Esophagus mucosa (tissue), 1 donor: ENCODE measurements at regions not wholly inside any gene's neighbourhood (a gene's known extent, or its start where the extent isn't known, plus 50 kb on each side); places are given as distances from the start of the nearest gene placed in this dataset.
"Not testable (repeated sequence)": the region's sequence is repeated elsewhere in the genome, so short reads cannot be mapped to it uniquely, and the experiment has no call there.

Source experiments
- ATAC-seq: fragments of 200-7000 bp; cut with Tn5 transposase; one replicate; pipeline ENCODE4 v1.9.1; 2020
- donor health status: DM: yes; HTN: yes; CAD: no.

DNA sequence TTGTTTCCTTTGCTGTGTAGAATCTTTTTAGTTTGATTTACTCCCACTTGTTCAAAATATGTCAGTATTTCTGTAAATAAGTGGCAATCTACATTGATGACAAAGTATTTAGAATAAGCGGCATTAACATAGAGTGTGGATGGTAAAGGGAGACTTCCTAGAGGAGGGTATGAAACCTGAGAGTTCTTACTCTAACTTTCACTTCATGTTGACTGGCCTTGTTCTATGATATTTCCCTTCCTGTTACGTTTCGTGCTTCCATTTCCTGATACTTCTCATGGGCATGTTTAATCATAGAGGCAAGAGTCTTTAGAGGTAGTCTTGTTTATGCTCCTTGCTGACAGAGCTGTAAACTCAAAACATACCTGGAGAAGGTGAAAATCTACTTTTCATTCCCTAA lies 408.9 kb downstream of the GLUD2 start:
- no peak for ATAC-seq

DNA sequence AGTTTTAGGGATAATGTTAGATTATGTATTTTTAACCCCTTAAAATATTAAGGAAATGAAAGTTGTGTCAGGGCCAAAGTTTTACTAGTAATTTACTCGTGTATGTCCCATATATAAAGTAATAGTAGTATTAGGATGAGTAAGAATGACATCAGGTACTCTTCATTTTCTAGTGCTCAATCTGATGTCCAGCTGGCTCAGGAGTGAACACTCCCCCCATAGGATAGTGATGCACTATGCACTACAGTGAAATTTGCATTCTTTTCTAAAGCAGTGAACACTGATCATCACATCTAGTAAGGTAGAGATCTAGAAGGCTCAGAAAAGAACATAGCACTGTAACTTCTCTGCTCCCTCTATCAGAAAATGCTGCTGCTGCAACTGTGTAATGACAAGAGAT lies 409.7 kb downstream of the GLUD2 start:
- no peak for ATAC-seq

GRCh38 chrX:121479406-121479805 lies 432.0 kb downstream of the GLUD2 start:
- ATAC-seq: no peak

GRCh38 chrX:121496966-121497365 lies 449.6 kb downstream of the GLUD2 start:
- no peak for ATAC-seq

DNA sequence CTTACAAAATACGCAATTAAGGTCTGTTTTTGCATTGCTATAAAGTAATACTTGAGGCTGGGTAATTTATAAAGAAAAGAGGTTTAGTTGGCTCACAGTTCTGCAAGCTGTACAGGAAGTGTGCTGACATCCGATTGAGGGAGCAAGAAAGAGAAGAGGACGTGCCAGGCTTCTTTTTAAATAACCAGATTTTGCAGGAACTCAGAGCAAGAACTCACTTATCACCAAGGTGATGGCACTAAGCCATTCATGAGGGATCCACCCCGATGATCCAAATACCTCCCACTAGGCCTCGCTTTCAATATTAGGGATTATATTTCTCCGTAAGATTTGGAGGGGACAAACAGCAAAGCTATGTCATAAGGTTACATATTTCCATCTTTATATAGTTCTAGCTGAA lies 456.7 kb downstream of the GLUD2 start:
- ATAC-seq: no peak

- no peak for ATAC-seq
Observed at GRCh38 chrX:121546317-121546716, 498.9 kb downstream of the GLUD2 start.

GRCh38 chrX:121558886-121559285 lies 511.5 kb downstream of the GLUD2 start:
- ATAC-seq: no peak

- ATAC-seq: no peak
Observed at GRCh38 chrX:121562616-121563015, 515.2 kb downstream of the GLUD2 start.

DNA sequence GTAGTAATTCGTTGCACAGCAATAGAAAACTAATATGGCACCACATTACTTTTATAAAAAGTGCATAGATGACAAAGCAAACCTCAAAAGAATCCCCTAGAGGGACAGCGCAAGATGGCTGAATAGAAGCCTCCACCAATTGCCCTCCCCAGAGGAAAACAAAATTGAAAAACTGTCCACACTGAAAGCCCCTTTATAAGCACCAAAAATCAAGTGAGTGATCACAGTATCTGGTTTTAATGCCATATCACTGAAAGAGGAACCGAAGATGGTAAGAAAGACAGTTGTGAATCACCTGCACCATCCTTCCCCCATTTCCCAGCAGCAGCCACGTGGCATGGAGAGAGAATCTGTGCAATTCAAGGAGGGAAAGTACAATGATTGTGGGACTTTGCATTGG lies 522.2 kb downstream of the GLUD2 start:
- ATAC-seq: no peak

DNA sequence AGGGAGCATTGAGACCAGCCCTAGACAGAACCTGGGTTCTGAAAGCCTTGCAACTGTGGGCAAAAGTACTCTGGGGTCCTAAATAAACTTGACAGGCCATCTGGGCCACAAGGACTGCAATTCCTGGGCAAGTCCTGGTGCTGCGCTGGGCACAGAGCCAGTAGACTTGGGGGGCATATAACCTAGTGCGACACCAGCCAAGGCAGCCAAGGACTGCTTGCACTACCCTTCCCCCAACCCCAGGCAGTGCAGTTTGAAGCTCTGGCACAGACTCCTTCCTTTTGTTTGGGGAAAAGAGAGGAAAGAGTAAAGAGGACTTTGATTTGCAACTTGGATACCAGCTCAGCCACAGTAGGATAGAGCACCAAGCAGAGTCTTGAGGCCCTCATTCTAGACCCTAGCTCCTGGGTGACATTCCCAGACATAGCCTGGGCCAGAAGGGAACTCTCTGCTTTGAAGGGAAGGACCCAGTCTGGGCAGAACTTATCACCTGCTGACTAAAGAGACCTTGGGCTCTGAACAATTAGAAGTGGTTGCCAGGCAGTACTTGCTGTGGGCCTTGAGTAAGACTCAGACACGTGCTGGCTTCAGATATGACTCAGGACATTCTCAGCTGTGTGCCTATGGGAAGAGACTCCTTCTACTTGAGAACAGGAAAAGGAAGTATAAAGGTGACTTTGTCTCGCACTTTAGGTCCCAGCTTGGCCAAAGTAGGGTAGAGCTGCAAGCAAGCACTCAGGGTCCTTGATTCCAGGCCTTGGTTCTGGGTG lies 522.8 kb downstream of the GLUD2 start:
- ATAC-seq: peak; percentile 28

GRCh38 chrX:121571333-121571732 lies 523.9 kb downstream of the GLUD2 start:
- no peak for ATAC-seq

- ATAC-seq: not testable (repeated sequence)
Observed at GRCh38 chrX:121574384-121574783, 527.0 kb downstream of the GLUD2 start.

DNA sequence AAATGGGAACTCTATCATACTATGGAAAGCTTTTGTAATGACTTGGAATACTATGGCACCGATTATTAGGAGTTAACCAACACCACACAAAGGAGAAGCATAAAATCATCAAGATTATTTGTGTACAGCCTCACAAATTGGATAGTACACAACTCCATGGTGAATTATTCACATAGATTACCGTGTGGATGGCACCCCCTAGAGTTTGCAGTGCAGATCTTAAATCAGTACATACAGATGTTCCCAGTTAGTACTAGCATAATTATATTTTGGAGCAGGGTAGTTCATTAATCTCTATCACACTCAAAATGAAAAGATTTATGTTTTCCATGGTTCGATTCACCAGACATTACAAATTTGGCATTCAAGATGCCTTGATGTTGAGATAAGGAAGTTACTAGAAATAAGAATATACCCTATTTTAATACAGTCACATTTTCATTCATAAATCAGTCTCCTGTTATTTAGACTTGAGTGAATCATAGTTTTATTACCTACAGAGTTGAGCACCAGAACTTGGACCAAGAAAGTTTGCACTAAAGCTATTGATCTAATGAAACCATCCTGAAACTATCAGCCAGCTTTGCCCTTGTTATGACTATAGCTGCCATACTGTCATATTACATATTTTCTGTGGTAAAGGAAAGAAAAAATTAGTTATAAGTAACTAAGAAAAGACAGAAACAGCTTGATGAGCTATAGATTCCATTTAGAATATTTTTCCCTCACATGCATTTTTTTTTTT lies 531.8 kb downstream of the GLUD2 start:
- peak; percentile 54 for ATAC-seq

- no peak for ATAC-seq
Observed at GRCh38 chrX:121581885-121582284, 534.5 kb downstream of the GLUD2 start.

DNA sequence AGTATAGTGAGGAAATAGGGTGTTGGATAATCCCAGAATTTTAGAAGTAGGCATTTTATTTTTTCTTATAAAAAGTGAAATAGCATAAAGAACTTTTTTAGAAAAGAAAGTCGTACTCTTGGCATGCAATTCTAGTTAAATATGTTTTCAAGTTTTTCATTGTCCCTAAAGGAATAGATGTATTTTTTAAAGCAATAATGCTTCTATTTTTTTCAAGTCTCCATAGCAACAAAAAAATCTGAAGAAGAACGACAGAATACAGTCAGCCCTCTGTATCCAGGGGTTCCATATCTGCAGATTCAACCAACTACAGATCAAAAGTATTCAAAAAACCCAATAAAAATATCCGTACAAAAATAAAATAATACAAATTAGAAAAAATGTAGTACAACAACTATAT lies 538.2 kb downstream of the GLUD2 start:
- ATAC-seq: no peak

- ATAC-seq: no peak
Observed at GRCh38 chrX:121592884-121593283, 545.5 kb downstream of the GLUD2 start.

DNA sequence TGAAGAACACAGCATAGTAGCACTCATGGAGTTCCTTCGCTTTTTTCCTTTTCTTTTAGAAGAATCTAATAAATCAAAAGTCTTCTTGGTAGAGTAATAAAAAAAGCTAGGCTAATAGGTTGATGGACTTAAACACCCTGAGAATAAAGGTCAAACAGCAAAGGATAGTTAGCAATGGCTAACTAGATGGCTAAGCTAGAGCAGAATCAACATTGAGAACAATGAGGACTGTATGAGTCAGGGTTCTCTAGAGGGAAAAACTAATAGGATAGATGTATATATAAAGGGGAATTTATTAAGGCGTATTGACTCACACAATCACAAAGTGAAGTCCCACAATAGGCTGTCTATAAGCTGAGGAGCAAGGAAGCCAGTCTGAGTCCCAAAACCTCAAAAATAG lies 550.9 kb downstream of the GLUD2 start:
- ATAC-seq: no peak

DNA sequence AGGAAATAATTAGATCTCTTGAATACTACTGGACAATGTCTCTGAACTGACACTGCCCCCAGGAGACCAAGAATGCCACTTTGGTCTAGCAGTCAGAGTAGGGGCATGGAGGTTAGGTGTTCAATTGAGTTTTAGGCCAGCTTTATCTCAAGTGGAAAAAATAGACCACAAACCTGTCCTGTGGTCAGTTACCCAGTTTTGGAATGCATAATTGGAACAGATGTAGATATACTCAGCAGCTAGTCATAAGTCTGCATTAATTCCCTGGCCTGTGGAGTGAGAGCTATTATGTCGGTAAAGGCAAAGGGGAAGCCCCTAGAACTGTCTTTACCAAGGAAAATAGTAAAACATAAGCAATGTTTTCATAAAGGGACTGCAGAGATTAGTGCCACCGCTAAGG lies 587.7 kb downstream of the GLUD2 start:
- ATAC-seq: no peak

DNA sequence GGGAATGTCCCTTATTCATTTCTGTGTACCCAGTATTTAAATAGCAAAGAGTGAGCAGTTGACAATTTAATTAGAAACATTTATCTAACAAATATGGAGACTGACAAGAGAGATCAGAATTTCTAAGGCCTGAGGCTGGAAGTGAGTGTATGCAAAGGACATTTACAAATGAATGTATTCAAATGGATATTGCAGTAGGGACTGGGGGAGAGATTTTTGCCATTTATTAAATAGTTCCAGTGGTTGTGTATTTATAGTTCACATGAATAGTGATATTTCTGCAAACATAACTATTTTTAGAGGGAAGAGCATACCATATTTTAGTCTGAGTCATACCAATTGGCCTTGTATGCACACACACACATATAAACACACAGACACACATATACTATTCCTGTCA lies 592.4 kb downstream of the GLUD2 start:
- no peak for ATAC-seq

DNA sequence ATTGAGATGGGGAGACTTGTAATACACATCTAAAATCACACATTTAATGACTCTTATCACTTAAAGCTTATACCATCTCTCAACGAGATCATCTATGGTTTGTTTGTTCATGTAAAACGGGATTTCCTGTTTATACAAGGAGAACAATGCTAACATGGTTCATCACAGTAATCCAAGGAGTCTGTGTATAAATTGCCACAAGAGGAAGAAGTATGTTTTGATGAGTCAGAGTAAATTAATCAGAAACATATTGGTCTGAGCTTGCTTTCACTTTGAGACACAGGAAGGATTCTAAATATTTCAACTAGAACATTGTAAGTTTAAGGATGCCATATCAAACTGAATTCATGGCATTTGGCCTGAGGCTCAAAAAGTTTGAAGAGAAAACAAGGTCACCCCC lies 594.1 kb downstream of the GLUD2 start:
- peak; percentile 67 for ATAC-seq

- ATAC-seq: no peak
Observed at GRCh38 chrX:121642415-121642814, 595.0 kb downstream of the GLUD2 start.

DNA sequence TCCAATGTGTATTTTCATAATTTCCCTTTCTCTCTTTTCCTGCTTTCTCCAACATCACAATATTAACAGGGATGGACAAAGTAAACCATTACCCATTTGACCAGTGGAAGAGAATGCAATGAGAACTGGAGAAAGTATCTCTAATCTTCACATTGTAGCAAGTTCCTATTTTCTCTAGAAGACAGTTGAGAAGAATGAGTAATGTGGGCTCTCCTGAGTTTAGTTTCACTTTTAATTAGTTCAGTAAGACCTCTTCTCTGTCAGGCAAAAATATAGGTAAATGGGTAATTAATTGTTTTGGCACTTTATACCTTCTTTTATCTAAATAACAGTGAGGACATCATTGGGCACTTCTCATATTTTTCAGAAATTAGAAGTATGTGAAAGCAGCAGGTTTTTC lies 602.0 kb downstream of the GLUD2 start:
- no peak for ATAC-seq

DNA sequence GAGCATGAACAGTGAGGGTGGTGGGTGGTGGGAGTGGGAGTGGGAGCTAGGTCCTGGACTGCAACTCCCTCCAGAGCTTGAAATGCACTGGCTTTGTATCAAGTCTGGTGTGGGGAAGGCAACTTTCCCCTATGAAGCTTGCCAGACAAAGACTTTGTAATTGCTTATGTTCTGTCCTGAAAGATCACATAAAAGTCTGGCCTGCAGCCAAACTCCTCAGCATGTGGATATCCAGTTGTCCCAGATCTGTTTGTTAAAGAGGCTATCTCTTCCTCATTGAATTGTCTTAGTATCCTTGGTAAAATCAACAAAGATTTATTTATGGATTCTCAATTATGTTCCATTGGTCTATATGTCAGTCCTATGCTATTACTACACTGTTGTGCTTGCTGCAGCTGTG lies 607.9 kb downstream of the GLUD2 start:
- no peak for ATAC-seq

DNA sequence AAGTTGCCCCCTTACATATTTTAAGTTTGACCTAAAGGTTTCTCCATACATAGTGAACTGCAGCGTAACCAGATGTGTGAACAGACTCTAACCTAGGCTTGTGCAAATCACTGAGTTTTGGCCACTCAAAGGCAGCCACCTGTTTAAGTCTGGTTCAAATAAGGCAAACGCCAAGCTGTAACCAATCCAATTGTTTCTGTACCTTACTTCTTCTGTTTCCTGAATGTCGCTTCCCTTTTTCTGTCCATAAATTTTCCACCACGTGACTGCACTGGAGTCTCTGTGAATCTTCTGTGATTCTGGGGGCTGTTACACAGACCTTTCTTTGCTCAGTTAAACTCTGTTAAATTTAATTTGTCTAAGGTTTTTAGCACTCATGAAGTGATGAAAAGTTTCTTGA lies 618.8 kb downstream of the GLUD2 start:
- ATAC-seq: no peak
